ENCODE measurements at regions not wholly inside any gene's neighbourhood (a gene's known extent, or its start where the extent isn't known, plus 50 kb on each side); places are given as distances from the start of the nearest gene placed in this dataset.

- no peak for DNase-seq
These were observed 173.3 kb upstream of the MYCN start for GRCh38 chr2:15766911-15767597.

- no peak for DNase-seq
These were observed 172.7 kb upstream of the MYCN start for GRCh38 chr2:15767679-15768078.

GRCh38 chr2:15768142-15768541 is 172.2 kb upstream of the MYCN start:
- no peak for DNase-seq

- DNase-seq: no peak
These were observed 171.7 kb upstream of the MYCN start for GRCh38 chr2:15768615-15769014.

- DNase-seq: no peak
These were observed 171.1 kb upstream of the MYCN start for GRCh38 chr2:15769235-15769634.

- DNase-seq: no peak
These were observed 170.4 kb upstream of the MYCN start for GRCh38 chr2:15769676-15770547.

GRCh38 chr2:15770606-15771005 is 169.7 kb upstream of the MYCN start:
- no peak for DNase-seq

- no peak for DNase-seq
These were observed 169.2 kb upstream of the MYCN start for GRCh38 chr2:15771124-15771523.

- DNase-seq: no peak
These were observed 168.2 kb upstream of the MYCN start for GRCh38 chr2:15772086-15772595.

- DNase-seq: no peak
These were observed 167.7 kb upstream of the MYCN start for GRCh38 chr2:15772681-15773080.

- no peak for DNase-seq
These were observed 167.1 kb upstream of the MYCN start for GRCh38 chr2:15773204-15773603.

- DNase-seq: no peak
These were observed 166.5 kb upstream of the MYCN start for GRCh38 chr2:15773846-15774245.

GRCh38 chr2:15775753-15776628 is 164.4 kb upstream of the MYCN start:
- DNase-seq: no peak

- no peak for DNase-seq
These were observed 163.8 kb upstream of the MYCN start for GRCh38 chr2:15776629-15776919.

GRCh38 chr2:15776992-15777702 is 163.2 kb upstream of the MYCN start:
- DNase-seq: no peak

- DNase-seq: no peak
These were observed 162.5 kb upstream of the MYCN start for GRCh38 chr2:15777795-15778371.

- no peak for DNase-seq
These were observed 161.7 kb upstream of the MYCN start for GRCh38 chr2:15778529-15779219.

GRCh38 chr2:15779381-15780041 is 160.8 kb upstream of the MYCN start:
- no peak for DNase-seq

- no peak for DNase-seq
These were observed 160.1 kb upstream of the MYCN start for GRCh38 chr2:15780234-15780633.

- no peak for DNase-seq
These were observed 159.3 kb upstream of the MYCN start for GRCh38 chr2:15780912-15781574.

Measured in COR-L47 (cell line).